HepG2 (cell line): ENCODE measurements at regions not wholly inside any gene's neighbourhood (a gene's known extent, or its start where the extent isn't known, plus 50 kb on each side); places are given as distances from the start of the nearest gene placed in this dataset.

Experiments used
- AKAP8 ChIP-seq: sonication (generic); formaldehyde crosslinking; IDR thresholded peaks from 2 replicates; pipeline ENCODE4 v1.5.1; 2020; ENCODE audit warnings: mild to moderate bottlenecking, missing genetic modification reagents
- GATAD2A ChIP-seq: IDR thresholded peaks from 2 replicates; pipeline ENCODE4 v1.6.1; 2016
- KMT2B ChIP-seq: IDR thresholded peaks from 2 replicates; pipeline ENCODE4 v1.6.1; 2016; ENCODE audit warnings: missing genetic modification reagents, missing compliant biosample characterization
- PHB2 ChIP-seq: fragments of 450-650 bp; IDR thresholded peaks from 2 replicates; pipeline ENCODE4 v1.6.1; 2018; ENCODE audit not compliant: partially characterized antibody
- SAP130 ChIP-seq: IDR thresholded peaks from 2 replicates; pipeline ENCODE4 v1.6.1; 2016; ENCODE audit warnings: low read depth
- ZFP41 ChIP-seq: sonication (generic); formaldehyde crosslinking; IDR thresholded peaks from 2 replicates; pipeline ENCODE4 v1.4.0; 2020; ENCODE audit warnings: mild to moderate bottlenecking, missing genetic modification reagents, borderline replicate concordance
- ZNF660 ChIP-seq: sonication (generic); formaldehyde crosslinking; IDR thresholded peaks from 2 replicates; pipeline ENCODE4 v1.5.1; 2020; ENCODE audit warnings: mild to moderate bottlenecking, low read depth, missing genetic modification reagents, borderline replicate concordance
- ZNF674 ChIP-seq: sonication (generic); formaldehyde crosslinking; IDR thresholded peaks from 2 replicates; pipeline ENCODE4 v1.5.0; 2020; ENCODE audit warnings: low read depth, mild to moderate bottlenecking, missing genetic modification reagents
- ZNF703 ChIP-seq: sonication (generic); formaldehyde crosslinking; IDR thresholded peaks from 2 replicates; pipeline ENCODE4 v1.5.1; 2020; ENCODE audit warnings: missing genetic modification reagents, mild to moderate bottlenecking, moderate library complexity, borderline replicate concordance
- ZNF781 ChIP-seq: sonication (generic); formaldehyde crosslinking; IDR thresholded peaks from 2 replicates; pipeline ENCODE4 v1.5.1; 2020; ENCODE audit warnings: borderline replicate concordance, mild to moderate bottlenecking, missing genetic modification reagents; ENCODE audit errors: not compliant biosample characterization
- ZSCAN22 ChIP-seq: sonication (generic); formaldehyde crosslinking; IDR thresholded peaks from 2 replicates; pipeline ENCODE4 v1.4.0; 2020; ENCODE audit warnings: mild to moderate bottlenecking, missing genetic modification reagents
- TF ChIP-seq, protein P1 (sequence below): sonication (generic); formaldehyde crosslinking; IDR thresholded peaks from 2 replicates; pipeline ENCODE4 v1.5.0; 2020; ENCODE audit warnings: mild to moderate bottlenecking, missing genetic modification reagents
- TF ChIP-seq, protein P2 (sequence below): sonication (generic); formaldehyde crosslinking; IDR thresholded peaks from 2 replicates; pipeline ENCODE4 v1.4.0; 2020; ENCODE audit warnings: mild to moderate bottlenecking, missing genetic modification reagents, borderline replicate concordance
- TF ChIP-seq, protein P3 (sequence below): sonication (generic); formaldehyde crosslinking; IDR thresholded peaks from 2 replicates; pipeline ENCODE4 v1.4.0; 2020; ENCODE audit warnings: mild to moderate bottlenecking, low read depth, missing genetic modification reagents

DNA sequence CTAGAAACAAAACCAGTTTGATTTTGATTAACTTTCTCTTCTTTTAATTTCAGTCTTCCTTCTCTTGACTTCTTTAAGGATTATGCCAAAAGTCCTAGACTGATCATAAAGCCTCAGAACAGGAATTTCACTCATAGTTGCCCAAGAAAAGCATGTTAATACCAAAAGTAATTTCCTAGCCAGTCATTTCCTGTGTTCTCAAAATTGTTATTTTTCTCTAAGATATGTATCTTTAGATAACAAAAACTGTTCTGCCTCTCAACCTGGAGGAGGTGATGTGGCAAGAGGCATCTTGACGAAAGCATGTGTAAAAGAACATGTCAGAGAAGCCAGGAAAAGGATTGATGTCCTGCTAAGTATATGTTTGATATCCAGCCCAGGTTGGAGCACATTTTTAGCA lies 78.0 kb upstream of the IPO9 start (continued):
- TF ChIP-seq, protein P1, sequence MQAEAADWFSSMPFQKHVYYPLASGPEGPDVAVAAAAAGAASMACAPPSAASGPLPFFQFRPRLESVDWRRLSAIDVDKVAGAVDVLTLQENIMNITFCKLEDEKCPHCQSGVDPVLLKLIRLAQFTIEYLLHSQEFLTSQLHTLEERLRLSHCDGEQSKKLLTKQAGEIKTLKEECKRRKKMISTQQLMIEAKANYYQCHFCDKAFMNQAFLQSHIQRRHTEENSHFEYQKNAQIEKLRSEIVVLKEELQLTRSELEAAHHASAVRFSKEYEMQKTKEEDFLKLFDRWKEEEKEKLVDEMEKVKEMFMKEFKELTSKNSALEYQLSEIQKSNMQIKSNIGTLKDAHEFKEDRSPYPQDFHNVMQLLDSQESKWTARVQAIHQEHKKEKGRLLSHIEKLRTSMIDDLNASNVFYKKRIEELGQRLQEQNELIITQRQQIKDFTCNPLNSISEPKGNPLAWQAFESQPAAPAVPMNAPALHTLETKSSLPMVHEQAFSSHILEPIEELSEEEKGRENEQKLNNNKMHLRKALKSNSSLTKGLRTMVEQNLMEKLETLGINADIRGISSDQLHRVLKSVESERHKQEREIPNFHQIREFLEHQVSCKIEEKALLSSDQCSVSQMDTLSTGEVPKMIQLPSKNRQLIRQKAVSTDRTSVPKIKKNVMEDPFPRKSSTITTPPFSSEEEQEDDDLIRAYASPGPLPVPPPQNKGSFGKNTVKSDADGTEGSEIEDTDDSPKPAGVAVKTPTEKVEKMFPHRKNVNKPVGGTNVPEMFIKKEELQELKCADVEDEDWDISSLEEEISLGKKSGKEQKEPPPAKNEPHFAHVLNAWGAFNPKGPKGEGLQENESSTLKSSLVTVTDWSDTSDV = no peak
- no peak for TF ChIP-seq PHB2
- TF ChIP-seq KMT2B (CRISPR knock-in tag) = no peak
- no peak for TF ChIP-seq ZNF674 (CRISPR knock-in tag)
- no peak for TF ChIP-seq ZNF781 (CRISPR knock-in tag)
- TF ChIP-seq GATAD2A (CRISPR knock-in tag) = no peak
- TF ChIP-seq, protein P2, sequence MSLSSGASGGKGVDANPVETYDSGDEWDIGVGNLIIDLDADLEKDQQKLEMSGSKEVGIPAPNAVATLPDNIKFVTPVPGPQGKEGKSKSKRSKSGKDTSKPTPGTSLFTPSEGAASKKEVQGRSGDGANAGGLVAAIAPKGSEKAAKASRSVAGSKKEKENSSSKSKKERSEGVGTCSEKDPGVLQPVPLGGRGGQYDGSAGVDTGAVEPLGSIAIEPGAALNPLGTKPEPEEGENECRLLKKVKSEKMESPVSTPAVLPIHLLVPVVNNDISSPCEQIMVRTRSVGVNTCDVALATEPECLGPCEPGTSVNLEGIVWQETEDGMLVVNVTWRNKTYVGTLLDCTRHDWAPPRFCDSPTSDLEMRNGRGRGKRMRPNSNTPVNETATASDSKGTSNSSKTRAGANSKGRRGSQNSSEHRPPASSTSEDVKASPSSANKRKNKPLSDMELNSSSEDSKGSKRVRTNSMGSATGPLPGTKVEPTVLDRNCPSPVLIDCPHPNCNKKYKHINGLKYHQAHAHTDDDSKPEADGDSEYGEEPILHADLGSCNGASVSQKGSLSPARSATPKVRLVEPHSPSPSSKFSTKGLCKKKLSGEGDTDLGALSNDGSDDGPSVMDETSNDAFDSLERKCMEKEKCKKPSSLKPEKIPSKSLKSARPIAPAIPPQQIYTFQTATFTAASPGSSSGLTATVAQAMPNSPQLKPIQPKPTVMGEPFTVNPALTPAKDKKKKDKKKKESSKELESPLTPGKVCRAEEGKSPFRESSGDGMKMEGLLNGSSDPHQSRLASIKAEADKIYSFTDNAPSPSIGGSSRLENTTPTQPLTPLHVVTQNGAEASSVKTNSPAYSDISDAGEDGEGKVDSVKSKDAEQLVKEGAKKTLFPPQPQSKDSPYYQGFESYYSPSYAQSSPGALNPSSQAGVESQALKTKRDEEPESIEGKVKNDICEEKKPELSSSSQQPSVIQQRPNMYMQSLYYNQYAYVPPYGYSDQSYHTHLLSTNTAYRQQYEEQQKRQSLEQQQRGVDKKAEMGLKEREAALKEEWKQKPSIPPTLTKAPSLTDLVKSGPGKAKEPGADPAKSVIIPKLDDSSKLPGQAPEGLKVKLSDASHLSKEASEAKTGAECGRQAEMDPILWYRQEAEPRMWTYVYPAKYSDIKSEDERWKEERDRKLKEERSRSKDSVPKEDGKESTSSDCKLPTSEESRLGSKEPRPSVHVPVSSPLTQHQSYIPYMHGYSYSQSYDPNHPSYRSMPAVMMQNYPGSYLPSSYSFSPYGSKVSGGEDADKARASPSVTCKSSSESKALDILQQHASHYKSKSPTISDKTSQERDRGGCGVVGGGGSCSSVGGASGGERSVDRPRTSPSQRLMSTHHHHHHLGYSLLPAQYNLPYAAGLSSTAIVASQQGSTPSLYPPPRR (CRISPR knock-in tag) = no peak
- TF ChIP-seq ZNF703 (CRISPR knock-in tag) = no peak
- no peak for TF ChIP-seq ZSCAN22 (CRISPR knock-in tag)
- no peak for TF ChIP-seq ZNF660 (CRISPR knock-in tag)
- TF ChIP-seq, protein P3, sequence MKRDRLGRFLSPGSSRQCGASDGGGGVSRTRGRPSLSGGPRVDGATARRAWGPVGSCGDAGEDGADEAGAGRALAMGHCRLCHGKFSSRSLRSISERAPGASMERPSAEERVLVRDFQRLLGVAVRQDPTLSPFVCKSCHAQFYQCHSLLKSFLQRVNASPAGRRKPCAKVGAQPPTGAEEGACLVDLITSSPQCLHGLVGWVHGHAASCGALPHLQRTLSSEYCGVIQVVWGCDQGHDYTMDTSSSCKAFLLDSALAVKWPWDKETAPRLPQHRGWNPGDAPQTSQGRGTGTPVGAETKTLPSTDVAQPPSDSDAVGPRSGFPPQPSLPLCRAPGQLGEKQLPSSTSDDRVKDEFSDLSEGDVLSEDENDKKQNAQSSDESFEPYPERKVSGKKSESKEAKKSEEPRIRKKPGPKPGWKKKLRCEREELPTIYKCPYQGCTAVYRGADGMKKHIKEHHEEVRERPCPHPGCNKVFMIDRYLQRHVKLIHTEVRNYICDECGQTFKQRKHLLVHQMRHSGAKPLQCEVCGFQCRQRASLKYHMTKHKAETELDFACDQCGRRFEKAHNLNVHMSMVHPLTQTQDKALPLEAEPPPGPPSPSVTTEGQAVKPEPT (CRISPR knock-in tag) = no peak
- TF ChIP-seq AKAP8 (CRISPR knock-in tag) = no peak
- TF ChIP-seq SAP130 (CRISPR knock-in tag) = no peak
- no peak for TF ChIP-seq ZFP41 (CRISPR knock-in tag)
